ENCODE measurements at regions not wholly inside any gene's neighbourhood (a gene's known extent, or its start where the extent isn't known, plus 50 kb on each side); places are given as distances from the start of the nearest gene placed in this dataset.

GRCh38 chr4:183841001-183841400 lies 64.1 kb upstream of the STOX2 start:
- TF ChIP-seq CTCF (conservative IDR thresholded peaks at IDR 0.05; ENCODE audit: low read length) (no peak), EZH2phosphoT487 (IDR thresholded peaks at IDR 0.05; ENCODE audit: borderline replicate concordance) (no peak)

Data from Loucy (cell line).